ENCODE measurements at regions not wholly inside any gene's neighbourhood (a gene's known extent, or its start where the extent isn't known, plus 50 kb on each side); places are given as distances from the start of the nearest gene placed in this dataset.

GRCh38 chr12:20148241-20148640 is 220.1 kb upstream of the PDE3A start:
- TF ChIP-seq REST (IDR thresholded peaks at IDR 0.05; ENCODE audit: borderline replicate concordance) (no peak), REST (CRISPR knock-in tag; IDR thresholded peaks at IDR 0.05; ENCODE audit: low read depth) (no peak), CTCF (IDR thresholded peaks at IDR 0.05 in 2 of 3, conservative IDR thresholded peaks at IDR 0.05 in 1 of 3; ENCODE audit: insufficient read depth in 2 of 3, low read depth in 1 of 3, low read length in 3 of 3) (no peak), CBX3 (IDR thresholded peaks at IDR 0.05; ENCODE audit: borderline replicate concordance in 1 of 2, low read length in 2 of 2) (no peak), POLR2A (conservative IDR thresholded peaks at IDR 0.05) (no peak), ATF3 (IDR thresholded peaks at IDR 0.05) (no peak), ATF3 (CRISPR knock-in tag; conservative IDR thresholded peaks at IDR 0.05) (no peak), FOSL1 (tag; conservative IDR thresholded peaks at IDR 0.05) (no peak), ZNF274 (IDR thresholded peaks at IDR 0.05; ENCODE audit: borderline replicate concordance, low read depth, low read length) (no peak), MAZ (CRISPR knock-in tag; conservative IDR thresholded peaks at IDR 0.05 in 1 of 2, IDR thresholded peaks at IDR 0.05 in 1 of 2) (no peak), JUNB (CRISPR knock-in tag; conservative IDR thresholded peaks at IDR 0.05) (no peak), EZH2 (IDR thresholded peaks at IDR 0.05; ENCODE audit: borderline replicate concordance, low read depth, low read length) (no peak)
- TF ChIP-seq, protein P1, sequence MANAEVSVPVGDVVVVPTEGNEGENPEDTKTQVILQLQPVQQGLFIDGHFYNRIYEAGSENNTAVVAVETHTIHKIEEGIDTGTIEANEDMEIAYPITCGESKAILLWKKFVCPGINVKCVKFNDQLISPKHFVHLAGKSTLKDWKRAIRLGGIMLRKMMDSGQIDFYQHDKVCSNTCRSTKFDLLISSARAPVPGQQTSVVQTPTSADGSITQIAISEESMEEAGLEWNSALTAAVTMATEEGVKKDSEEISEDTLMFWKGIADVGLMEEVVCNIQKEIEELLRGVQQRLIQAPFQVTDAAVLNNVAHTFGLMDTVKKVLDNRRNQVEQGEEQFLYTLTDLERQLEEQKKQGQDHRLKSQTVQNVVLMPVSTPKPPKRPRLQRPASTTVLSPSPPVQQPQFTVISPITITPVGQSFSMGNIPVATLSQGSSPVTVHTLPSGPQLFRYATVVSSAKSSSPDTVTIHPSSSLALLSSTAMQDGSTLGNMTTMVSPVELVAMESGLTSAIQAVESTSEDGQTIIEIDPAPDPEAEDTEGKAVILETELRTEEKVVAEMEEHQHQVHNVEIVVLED (CRISPR knock-in tag; IDR thresholded peaks at IDR 0.05) = no peak

Data from K562 (cell line).